Activated T-cell treated with anti-CD3 and anti-CD28 coated beads for 4 hours (primary cell): ENCODE measurements at regions not wholly inside any gene's neighbourhood (a gene's known extent, or its start where the extent isn't known, plus 50 kb on each side); places are given as distances from the start of the nearest gene placed in this dataset.

Experiments
- DNase-seq: peaks from one replicate; pipeline ENCODE4 v3.0.0-alpha.2; 2020

DNA sequence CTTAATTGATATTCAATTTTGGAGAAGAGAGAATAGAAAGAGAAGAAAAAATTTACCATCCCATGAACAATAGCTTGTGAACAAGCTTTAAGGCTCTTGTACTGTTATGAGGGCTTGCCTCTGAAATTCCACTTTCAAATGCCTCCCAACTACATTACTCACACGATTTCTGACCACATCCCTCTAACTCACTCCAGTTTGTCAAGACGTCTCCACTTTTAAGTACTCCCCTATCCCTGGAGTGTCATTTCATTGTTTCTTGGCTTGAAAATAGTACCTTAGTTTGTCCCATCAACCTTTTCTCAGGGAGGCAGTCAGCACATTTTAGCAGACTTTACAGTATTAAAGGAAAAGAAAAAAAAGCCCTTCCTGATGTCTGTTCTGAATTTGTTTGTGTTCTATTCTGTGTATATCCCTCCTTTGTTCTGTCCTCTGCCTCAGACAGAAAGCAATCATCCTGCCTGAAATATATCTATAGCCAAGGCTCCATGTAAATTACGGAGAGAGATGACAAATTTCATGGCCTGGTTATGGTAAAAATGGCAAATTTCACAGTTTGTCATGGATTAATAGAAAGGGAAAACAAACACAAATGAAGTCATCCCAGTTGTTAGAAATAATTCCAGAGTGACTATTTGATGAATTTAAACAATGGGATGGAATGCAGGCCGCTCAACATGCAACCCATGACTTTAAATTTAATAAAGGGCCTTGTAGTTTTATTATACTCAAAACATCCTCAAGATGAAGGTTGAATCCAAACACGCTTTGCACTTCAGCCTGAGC is 228.8 kb downstream of the ETAA1 start:
- no peak for DNase-seq

DNA sequence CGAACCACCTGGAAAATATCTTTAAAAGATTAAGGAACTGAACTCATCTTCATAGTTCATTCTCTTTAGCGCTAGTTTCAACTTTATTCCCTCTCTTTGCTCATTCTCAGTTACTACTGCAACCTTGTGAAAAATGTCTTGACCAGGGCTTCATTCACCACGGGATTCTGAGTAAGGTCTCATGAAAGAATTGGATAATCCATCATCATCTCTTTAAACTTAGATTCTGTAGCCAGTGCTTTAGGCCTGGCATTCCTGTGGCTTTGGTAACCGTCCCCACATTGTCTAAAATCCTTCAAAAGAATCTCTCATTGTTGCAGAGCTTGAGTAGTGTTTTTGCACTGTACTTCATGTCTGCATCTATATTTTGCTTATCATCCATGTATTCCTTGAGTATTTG is 229.5 kb downstream of the ETAA1 start:
- DNase-seq = no peak

DNA sequence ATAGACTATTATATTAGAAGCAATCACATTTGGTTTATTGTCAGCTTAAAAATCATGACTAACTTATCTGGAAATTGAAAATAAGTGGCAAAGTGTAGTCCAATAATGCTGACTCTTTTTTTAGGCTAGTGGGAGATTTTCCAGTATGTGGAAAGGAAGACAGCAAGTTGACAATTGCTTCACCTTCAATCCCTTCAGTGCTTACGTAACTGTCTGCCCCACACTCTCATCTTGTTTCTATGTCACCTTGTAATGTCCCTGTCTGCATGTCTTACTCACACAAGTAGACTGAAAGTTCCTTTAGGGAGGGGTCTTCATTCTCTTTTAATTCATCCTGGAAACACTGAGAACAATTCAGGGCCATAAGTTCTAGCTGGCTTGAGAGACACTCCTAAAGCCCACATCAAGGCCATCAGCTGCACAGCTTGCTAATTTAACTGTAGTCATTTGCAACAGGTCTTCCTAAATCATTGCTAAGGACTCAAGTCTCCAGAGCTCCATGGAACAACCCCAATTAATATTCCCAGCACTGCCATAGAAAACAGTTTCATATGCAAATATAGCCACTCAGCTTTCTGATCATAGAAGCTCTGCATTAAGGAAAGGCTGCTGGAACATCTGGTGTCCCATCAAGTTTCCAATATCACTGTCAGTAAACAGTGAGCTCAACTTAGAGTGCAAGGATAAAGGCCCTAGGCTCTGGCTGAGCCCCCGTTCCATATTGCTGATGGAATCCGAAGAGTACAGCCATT is 230.5 kb downstream of the ETAA1 start:
- no peak for DNase-seq

DNA sequence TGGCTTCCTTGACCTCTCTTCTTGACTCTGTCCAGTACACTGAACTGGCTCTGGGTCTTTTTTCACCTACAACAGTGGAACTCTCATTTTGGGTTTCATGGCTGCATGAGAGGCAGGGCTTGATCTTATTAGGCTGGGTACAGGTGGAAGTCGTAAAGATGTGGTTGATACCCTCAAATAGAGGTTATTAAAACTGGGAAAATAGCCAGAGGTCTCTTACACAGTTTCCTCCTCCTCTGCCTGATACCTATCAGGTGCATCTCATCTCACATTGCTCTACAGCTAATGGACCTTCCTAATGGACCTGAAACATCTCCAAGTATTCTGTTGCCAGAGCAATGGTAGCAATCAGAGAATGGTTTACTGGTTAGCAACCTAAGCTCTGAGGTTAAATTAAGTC is 231.8 kb downstream of the ETAA1 start:
- no peak for DNase-seq

DNA sequence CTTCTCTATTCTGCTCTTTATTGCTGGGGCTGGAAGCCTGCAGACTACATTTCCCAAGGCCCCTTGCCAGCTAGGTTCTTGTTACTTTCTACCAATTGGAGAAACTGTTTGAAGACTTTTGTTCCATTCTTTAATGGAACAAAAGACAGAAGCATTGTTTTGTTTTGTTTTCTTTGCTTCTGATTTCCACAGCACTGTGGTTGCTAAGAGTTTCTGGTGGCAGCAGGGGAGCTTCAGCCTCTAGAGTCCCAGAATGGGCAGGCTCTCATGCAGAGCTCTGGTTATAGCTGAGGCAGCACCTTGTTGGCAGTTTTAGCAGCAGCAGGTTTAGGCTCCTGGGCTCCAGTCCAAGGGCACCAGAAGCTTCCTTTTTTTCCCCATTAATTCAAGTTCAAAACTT is 234.3 kb downstream of the ETAA1 start:
- no peak for DNase-seq

DNA sequence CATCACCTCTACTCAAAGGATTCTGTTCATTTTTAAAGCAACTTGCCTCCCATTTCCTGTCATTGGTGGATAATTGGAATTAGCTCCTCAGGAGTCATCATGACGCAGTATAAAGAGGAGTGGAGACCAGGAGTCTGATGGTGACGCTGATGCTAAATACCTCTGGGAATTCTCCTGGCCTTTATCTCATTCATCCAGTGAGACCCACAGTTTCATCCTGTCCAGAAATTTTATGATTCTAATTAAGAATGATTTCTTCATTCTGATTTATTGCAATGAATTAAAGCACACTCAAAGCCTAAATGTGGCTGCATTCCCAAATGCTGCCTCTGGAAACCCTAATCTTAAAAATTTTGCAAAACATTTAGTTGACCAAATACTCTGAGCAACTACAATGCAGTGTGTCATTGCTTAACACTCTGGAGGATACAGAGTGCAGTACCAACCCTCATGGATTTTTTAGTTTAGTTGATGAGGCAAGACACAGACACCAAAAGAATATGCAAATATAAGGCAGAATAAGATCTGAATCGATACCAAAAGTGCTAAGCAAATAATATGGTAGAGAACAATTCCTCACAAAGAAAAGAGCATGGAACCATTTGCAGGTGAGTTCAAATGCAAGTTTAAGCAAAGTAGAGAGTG is 236.2 kb downstream of the ETAA1 start:
- DNase-seq = no peak

DNA sequence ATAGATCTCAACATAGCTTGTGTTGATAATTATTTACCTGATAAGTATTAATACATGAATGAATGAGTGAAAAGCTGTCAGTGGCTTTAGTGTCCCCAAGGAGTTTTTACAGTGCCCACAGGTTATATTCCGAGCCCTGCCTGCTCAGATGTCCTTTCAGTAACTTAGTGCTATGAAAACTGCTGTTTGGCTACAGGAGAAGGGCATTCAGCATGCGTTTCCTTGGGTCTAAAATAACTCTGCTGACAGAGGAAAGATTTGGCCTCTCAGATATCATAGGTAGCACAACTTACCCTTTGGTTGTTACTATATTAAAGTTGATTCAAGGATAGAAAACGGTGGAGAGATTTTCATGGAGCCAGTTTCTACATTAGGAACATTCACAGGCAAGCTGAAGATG is 241.0 kb downstream of the ETAA1 start:
- no peak for DNase-seq

DNA sequence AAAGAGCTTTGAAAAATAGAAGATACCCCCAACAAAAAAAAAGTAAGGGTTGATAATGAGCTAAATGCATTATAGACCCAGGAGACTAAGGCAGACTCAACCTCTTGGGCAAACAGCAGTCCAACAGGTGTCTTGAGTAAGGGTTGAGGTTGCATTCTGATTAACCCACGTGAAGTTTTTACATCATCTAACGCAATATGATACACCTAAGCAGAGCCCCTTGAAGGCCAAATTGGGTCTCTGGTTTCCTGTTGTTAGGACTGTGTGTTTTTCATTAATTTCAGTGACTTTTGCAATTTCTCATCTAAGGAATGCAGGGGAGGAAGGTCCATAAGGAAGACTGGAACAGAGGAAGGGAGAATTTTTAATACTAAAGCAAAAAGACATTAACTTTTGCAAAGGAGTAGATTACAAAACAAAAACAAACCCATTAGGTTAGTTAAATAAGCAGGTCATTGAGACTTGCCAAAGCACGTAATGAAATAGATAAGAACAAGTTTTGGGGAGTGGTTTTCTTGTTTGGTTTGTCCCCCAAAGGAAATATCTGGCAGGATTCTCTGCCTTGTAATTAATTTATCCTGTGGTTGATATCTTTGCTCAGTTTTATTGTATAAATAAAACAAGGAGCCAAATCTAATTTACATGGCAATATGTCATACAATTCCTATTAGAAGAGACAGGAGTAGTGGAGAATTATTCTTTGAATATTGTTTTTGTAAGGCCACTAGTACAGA is 244.3 kb downstream of the ETAA1 start:
- no peak for DNase-seq

DNA sequence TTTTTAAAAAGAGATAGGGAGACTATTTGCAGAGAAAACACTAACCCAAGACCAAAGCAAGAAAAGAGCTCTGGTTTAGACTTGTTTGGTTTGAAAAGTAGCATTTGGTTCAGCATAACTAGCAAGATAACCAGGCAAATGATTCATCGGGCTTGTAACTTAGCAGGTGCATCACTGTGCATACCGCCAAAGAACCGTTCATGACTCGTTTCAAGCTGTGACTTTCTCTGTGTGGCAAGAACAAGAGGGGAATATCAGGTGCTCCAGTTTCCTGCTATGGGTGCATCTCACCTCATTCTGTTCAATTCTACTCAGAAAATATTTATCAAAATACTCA is 244.9 kb downstream of the ETAA1 start:
- DNase-seq = no peak

DNA sequence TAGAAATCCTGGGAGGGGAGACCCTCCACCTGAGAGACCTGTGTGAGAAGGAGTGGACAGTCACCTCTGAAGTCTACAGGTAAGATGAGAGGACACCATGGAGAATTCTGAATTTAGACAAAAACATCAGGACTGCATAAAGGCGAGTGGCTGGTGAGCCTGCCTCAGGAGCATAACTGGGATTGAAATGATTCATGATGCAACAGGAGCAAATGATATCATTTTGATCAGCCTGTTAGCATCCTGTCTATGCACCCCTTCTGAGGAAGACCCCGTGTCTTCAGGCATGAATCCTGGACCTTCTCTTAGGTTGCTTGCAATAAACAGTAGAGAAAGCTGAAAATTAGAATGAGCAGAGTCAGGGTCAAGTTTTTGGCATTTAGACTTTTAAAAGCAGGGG is 245.8 kb downstream of the ETAA1 start:
- DNase-seq = no peak

DNA sequence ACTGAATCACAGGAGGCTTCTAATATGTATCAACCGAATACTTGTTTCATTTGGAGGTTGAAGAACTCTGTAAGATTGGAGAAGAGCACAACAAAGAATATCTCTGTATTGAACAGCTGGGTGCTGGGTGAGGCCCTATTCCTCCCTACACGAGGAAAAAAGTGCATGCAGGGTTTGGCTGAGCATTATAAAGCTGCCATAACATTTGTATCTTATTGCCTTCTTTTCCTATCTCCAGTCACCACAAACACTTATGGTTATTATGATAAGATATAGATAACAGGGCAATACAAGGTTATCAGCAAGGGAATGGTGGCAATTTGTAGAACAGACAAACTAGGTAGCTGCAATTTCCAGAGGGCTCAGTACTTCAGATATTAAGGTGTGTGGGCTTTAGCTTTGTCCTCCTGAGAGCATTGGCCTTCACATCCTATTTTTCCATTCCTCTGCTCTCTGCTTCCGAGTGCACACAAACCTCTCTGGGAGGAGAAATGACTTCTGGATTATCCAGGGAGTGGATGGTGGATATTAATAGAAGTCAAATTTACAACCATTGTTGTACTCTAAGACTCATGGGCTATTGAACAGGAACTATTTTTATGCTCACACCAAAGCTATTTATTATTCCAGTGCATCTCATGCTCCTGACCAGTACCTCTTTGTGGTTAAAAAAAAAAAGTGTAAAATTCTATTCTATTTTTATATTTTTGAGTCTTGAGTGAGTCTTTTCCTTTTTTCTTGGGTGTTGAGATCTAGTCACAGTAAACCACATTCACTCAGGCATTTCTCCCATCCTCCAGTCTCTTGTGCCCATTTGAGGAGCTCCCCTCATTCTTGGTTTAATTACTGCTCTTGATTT is 248.4 kb downstream of the ETAA1 start:
- no peak for DNase-seq

DNA sequence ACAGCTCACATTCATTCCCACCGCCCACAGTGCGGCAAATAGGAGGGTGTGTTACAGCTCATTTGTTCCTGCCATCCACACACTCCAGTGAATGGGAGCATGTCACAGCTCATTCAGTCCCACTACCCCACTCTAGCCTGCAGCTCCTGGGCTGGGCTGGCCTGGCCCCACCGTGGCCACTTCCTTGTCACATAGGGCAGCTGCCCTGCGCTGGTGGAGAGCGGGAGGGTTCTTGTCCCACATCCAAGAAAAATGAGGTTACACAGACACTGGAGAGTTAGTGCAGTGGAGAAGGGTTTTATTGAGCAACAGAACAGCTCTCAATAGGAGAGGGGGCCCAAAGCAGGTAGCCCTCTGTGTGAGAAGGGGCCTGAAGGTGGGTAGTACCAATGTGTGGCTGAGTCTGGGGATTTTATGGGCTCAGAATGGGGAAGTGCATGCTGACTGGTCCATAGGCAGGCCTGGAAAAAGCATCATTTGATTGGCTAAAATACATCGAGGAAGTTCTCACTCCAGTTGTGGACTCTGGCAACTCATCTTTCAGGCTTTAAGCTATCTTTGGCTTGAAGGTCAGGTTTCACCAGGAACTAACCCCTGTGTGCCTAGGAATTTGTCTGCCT is 249.7 kb downstream of the ETAA1 start:
- no peak for DNase-seq

DNA sequence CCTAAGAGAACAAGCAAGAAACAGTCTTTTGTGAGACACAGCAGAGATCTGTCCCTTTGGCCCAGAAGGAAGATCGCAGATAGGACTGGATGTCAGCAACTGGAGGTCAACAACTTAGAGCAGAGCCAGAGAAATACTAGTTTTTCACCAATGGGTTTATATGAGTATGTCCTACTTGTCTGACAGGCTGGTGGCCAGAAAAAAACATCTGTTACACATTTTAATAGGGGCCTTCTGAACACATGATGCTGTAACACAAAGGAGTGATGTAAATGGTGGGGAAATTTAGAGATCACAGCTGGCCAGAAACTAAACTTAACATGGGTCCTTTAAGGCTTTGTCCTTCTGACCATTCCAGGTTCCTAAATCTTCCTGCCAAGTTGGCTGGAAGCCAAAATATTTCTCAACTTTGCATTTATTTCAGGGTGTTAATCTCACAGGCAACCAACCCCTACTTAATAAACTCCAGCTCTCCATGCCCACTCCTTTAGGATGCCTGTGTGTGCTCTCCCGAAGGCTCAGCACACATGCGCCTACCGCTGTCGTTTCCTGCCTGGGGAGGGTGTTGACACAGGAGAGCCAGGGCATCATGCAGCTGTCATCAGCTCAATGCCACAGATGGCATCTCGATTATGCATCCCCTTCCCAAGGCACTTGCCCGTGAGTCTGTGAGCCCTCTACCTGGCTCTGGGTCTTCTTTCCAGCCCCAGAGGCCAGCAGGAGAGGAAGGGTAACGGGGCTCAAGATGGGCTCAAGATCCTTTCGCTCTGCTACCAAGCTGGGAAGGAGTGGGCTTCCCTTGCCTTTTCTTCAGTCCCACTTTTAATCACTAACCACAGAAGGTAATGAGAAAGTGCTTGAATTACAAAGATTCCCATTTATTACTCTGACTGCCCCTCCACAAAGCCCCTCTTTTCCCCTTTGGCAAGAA is 252.5 kb downstream of the ETAA1 start:
- DNase-seq = no peak

DNA sequence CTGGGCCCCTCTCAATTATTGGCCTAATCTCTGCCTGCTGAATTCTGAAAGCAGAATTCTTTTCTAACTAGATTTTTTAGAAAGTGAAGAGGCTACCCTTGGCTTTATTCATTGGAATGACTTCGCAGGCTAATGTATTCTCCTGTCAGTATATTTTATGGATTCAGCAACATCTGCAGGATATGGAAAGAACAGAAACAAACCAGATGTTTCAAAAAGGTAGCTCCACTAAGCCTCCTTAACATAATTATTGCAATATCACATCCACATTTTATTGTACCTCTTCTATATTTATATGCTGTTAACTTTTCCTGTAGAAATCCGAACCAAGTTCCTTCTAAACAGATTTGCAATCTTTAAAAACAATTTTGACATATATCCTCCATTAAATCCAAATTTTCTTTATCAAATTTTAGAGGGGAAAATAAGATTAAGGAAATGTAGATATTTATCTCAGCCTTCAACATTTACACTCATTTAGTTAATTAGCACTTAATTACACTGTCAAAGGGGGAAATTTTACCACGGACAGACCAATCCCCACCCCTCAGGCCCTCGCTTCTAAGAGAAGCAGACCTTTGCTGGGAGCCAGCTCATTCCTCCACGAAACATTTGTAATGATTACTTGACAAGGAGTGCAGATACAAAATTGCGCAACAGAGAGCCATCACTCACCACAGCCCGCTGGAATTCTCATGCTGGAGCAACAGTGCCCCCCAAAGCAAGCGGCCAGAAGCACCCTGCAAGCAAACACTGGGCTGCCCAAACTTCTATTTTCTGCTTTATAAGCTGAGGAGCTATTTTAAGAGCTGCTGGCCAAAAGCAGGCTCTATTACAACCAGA is 253.4 kb downstream of the ETAA1 start:
- no peak for DNase-seq

DNA sequence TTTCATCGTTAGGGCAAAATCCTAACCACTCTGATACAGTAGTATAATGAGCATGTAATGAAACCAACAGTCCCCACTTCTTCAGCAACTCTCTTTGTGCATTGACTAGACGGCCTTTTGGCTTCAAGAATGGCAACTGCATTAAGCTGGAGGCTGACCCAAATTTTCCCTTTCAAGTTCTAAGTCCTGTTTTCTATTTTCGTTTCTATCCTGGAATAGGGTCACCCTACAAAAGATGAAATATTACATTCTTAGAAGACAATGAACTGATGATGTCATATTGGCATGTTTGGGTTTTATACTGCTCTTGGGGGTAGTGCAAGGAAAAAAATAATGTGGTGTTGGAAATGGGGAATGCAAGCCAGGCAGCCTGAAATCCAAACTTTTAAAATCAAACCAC is 254.4 kb downstream of the ETAA1 start:
- DNase-seq = no peak

DNA sequence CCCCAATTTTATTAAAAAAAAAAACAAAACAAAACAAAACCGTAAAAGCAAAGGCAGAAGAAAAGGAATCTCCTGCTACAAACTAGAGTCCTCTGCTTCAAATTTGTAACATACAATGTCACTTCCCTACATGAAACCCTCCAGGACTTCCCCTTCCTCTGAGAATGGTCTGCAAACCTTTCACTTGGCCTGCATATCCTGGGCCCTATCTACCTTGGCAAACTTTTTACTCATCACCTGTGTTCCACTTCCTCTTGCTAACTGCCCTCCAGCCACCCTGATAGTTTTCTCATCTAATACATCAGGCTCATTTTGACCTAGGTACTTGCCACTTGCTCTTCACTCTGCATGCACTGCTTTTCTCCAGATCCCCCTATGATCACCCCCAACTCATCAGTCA is 255.5 kb downstream of the ETAA1 start:
- no peak for DNase-seq

DNA sequence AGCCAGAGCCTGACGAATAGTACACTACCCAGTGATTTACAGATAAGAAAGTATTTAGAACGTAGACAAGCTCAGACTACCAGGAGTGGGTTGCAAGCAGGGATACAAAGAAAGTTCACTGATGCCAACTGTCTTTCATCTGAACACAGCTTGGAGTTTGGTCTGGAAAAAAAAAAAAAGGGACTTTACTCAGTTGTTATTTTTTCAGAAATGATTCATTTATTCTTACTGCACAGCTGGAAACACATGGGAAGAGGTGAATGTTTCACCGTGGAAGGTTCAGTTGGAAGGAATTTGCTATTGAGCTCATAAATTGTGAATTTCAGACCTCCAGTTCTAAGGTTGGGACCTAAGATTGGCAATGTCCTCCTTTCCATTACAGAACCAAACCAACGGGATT is 259.7 kb downstream of the ETAA1 start:
- no peak for DNase-seq

DNA sequence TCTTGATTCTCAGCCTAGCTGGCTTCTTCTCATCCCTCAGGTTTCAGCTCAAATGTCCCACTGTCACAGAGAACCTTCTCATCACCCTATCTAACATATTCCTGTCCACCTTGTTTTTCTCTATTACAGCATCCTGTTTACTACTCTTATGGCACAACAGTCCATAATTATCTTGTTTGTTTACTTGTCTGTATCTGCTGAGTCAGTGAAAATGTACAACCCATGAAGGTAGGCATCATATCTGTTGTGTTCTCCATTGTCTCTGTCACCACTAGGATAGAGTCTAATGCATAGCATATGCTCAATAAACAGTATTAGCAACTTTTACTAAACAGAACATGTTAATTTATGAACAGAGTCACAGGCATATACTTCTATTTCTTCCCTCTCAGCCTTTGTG is 261.7 kb downstream of the ETAA1 start:
- no peak for DNase-seq

DNA sequence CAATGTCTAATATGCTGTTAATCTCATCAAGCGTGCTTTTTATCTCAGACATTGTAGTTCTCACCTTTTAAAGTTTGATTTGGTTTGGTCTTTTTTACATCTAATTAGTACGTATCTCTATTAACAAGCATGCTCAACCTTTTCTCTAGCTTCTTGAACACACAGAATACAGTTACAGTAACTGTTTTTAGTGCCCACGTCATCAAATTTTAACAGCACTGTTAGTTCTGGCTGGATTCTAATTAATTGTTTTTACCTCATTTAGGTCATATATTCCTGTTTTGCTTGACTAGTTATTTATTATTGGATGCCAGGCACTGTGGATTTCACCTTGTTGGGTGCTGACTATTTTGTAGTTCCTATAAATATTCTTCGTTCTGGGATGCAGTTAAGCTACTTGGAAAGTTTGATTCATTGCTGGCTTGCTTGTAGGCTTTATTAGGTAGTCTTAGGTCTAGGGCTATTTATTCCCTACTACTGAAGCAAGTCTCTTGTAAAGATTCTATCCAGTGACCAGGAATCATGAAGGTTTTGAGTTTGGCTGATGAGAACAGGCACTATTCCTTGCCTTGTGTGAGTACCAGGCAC is 263.0 kb downstream of the ETAA1 start:
- DNase-seq = no peak

DNA sequence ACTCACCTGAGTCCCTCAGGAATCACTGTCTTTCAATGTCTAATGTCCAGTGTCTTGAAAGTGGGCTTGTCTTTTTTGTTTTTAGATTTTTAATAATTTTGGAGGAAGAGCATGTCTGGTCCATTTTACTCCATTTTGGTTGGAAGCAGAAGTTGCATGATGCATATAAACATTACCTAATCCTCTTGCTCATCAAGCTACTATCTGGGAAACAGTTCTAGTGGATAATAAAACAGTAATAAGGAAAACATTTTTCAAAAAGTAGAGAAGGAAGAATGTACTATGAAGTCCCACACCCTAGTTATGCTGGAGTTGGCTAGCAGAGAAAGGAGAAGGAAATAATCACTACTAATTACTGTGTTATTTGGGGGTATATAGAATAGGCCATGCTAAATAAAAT is 263.7 kb downstream of the ETAA1 start:
- no peak for DNase-seq
